ENCODE measurements at regions not wholly inside any gene's neighbourhood (a gene's known extent, or its start where the extent isn't known, plus 50 kb on each side); places are given as distances from the start of the nearest gene placed in this dataset.
A peak's percentile ranks its signal among the peaks of the same experiment; 100 is the strongest.

DNA sequence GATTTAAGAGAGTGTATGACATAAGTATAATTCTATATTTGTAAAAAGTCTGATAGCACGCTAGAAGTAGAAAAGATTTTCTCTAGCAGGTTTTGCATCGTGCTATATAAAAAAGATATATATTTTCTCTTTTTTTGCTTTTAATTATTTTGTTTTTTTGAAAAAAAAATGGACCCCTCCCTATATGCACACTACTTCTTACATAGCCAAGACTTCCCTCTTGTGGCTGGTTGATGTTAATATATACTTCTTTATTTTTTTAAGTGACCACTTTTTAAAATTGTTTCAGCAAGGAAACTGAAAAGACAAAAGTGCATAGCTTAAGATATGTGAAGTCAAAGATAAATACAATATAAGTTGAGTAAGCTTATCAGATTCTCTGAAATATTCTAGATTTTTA is 1202.8 kb downstream of the DIAPH3 start:
- ChIA-PET POLR2A (no interaction called here), CTCF (interaction anchor here (0.7 to 1.6 kb wide), 7 partner anchors 10 to 1336 kb away, joined by 3 to 6 read pairs (median 3); no protein-coding TSS in a partner anchor)
- Histone ChIP-seq H3K4me1 (ENCODE audit: control insufficient read depth in 1 of 2, insufficient read depth in 2 of 2, low read depth in 1 of 2, low read length in 1 of 2) (no peaks in the 10 kb centered on the region; a peak in 1 of 4 replicates), H3K79me2 (ENCODE audit: insufficient read depth) (no peaks in the 10 kb centered on the region), H3K9me2 (no peaks in the 10 kb centered on the region), H3F3A (replicated peaks; ENCODE audit: insufficient read depth) (no peaks in the 10 kb centered on the region), H3K27me3 (ENCODE audit: insufficient read depth) (no peaks in the 10 kb centered on the region), H3K9ac (no peak overlapping the region), H3K4me3 (ENCODE audit: low read depth in 2 of 2, low read length in 1 of 2) (no peak overlapping the region), H3K36me3 (replicated peaks in 1 of 2; ENCODE audit: control insufficient read depth in 1 of 2, insufficient read depth in 2 of 2, low read length in 1 of 2) (no peaks in the 10 kb centered on the region), H3K9me3 (no peaks in the 10 kb centered on the region), H3K4me2 (no peak overlapping the region), H4K20me1 (ENCODE audit: insufficient read depth) (no peaks in the 10 kb centered on the region), H2AFZ (ENCODE audit: low read depth) (no peak overlapping the region), H3K27ac (ENCODE audit: low read depth in 2 of 2, low read length in 1 of 2) (no peak overlapping the region)
- no peak for TF ChIP-seq EZH2phosphoT487 (IDR thresholded peaks at IDR 0.05; ENCODE audit: borderline replicate concordance, low read depth)
- TF ChIP-seq GATA2 (CRISPR knock-in tag; IDR thresholded peaks at IDR 0.05), result no peak
- no peak for TF ChIP-seq MEF2A (IDR thresholded peaks at IDR 0.05; ENCODE audit: borderline replicate concordance, low read depth)
- TF ChIP-seq MXI1 (IDR thresholded peaks at IDR 0.05; ENCODE audit: low read depth, low read length), result no peak
- no peak for TF ChIP-seq SMC3 (IDR thresholded peaks at IDR 0.05; ENCODE audit: low read depth, low read length)
- no peak for TF ChIP-seq CHD2 (IDR thresholded peaks at IDR 0.05; ENCODE audit: low read length, partially characterized antibody)
- TF ChIP-seq RAD21 (IDR thresholded peaks at IDR 0.05; ENCODE audit: low read length), result peak; percentile 64
- no peak for TF ChIP-seq MAX (IDR thresholded peaks at IDR 0.05; ENCODE audit: low read depth)
- TF ChIP-seq NFIC (IDR thresholded peaks at IDR 0.05; ENCODE audit: borderline replicate concordance), result no peak
- peak; percentile 45 for TF ChIP-seq CTCF (IDR thresholded peaks at IDR 0.05)
- TF ChIP-seq ZBTB33 (IDR thresholded peaks at IDR 0.05; ENCODE audit: borderline replicate concordance, low read depth), result no peak
- no peak for TF ChIP-seq TEAD4 (IDR thresholded peaks at IDR 0.05; ENCODE audit: borderline replicate concordance, insufficient read depth)
- TF ChIP-seq RXRA (IDR thresholded peaks at IDR 0.05; ENCODE audit: borderline replicate concordance, low read depth), result no peak
- TF ChIP-seq, protein P1, sequence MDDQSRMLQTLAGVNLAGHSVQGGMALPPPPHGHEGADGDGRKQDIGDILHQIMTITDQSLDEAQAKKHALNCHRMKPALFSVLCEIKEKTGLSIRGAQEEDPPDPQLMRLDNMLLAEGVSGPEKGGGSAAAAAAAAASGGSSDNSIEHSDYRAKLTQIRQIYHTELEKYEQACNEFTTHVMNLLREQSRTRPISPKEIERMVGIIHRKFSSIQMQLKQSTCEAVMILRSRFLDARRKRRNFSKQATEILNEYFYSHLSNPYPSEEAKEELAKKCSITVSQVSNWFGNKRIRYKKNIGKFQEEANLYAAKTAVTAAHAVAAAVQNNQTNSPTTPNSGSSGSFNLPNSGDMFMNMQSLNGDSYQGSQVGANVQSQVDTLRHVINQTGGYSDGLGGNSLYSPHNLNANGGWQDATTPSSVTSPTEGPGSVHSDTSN (IDR thresholded peaks at IDR 0.05), result no peak
- TF ChIP-seq, protein P2, sequence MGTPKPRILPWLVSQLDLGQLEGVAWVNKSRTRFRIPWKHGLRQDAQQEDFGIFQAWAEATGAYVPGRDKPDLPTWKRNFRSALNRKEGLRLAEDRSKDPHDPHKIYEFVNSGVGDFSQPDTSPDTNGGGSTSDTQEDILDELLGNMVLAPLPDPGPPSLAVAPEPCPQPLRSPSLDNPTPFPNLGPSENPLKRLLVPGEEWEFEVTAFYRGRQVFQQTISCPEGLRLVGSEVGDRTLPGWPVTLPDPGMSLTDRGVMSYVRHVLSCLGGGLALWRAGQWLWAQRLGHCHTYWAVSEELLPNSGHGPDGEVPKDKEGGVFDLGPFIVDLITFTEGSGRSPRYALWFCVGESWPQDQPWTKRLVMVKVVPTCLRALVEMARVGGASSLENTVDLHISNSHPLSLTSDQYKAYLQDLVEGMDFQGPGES (IDR thresholded peaks at IDR 0.05; ENCODE audit: low read depth, low read length), result no peak
- TF ChIP-seq SIN3A (IDR thresholded peaks at IDR 0.05; ENCODE audit: borderline replicate concordance, low read depth, low read length), result no peak
- peak; percentile 25 for DNase-seq
- WGBS (ENCODE audit: low lambda C conversion rate), result 53% methylated on average over 2 of the region's 2 CpGs
